Activated CD8-positive, alpha-beta memory T cell treated with anti-CD3 and anti-CD28 coated beads for 36 hours (primary cell): ENCODE measurements at regions not wholly inside any gene's neighbourhood (a gene's known extent, or its start where the extent isn't known, plus 50 kb on each side); places are given as distances from the start of the nearest gene placed in this dataset.

Source experiments
- CTCF ChIA-PET: fragments of 350-600 bp; sonication (Branson Sonifier 250); formaldehyde crosslinking; loops from one replicate; lab custom pipeline; 2021; ENCODE audit warnings: antibody characterized with exemption; lab: Charles Lee
- POLR2A ChIA-PET: fragments of 350-600 bp; sonication (Branson Sonifier 250); formaldehyde crosslinking; loops from one replicate; lab custom pipeline; 2021; ENCODE audit warnings: antibody characterized with exemption; lab: Charles Lee

DNA sequence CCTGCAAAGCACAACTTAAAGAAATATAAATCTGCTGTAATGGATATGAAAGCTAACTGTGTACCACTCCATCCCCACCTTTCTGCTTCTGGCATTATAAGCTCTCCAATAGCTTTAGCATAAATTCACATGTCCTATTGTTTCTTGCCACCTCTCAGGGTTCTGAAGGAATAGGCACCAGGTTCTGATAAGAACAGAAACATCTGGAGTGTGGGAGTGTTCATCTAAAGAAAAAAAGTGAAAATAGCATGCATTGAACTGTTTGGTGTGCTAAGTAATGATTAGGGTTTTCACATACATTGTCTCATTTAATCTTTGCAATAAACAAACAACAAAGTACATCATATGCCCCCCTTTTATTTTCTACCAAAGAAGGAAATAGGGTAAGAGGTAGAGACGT lies 72.3 kb downstream of the FAM76B start:
- ChIA-PET CTCF (no interaction called here), POLR2A (no interaction called here)

DNA sequence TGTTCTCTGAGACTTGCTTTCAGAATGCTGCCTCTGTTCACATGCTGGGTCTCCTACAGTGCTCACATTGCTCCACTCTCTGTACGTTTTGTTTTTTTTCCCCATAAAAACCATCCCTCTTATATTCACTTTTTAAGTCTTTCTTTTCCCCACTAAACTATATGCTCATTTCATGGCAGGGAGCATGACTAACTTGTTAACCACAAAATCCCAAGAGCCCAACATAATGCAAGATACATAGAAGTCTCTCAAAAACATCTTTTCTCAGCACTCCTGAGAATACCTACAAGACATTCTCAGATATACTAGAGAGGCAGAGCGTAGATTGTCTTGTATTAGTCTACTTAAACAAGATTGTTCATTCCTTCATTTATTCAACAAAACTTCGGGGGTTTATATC lies 73.3 kb downstream of the FAM76B start:
- POLR2A ChIA-PET = no interaction called here
- CTCF ChIA-PET = interaction anchor here (1.0 kb wide), 1 partner anchor 11 kb away, joined by 3 read pairs; no protein-coding TSS in a partner anchor

DNA sequence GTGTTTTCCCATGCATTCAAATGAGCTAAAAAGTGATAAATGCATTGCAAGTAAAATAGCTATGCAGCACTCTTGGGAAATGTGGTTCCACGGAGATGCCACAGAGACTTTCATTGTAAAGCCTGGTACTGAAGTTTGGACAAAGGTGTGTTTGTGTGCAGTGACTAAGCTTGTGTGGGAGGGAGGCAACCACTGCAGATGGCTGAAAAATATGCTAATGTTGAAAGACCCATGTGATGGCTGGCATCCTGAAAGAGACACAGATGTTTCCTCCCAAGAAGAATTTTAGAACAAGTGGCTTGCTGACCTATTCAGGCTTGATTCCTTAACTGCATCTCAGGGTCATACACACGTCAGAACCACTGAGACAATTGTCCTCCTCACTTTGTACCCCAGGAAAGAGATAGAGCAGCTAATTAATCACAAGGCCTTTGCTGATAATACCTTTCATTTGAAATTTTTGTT lies 73.8 kb downstream of the FAM76B start:
- CTCF ChIA-PET = interaction anchor here (1.0 kb wide), 1 partner anchor 11 kb away, joined by 3 read pairs; no protein-coding TSS in a partner anchor
- POLR2A ChIA-PET = interaction anchor here (0.5 kb wide), 1 partner anchor 26 kb away, joined by 5 read pairs; no protein-coding TSS in a partner anchor

DNA sequence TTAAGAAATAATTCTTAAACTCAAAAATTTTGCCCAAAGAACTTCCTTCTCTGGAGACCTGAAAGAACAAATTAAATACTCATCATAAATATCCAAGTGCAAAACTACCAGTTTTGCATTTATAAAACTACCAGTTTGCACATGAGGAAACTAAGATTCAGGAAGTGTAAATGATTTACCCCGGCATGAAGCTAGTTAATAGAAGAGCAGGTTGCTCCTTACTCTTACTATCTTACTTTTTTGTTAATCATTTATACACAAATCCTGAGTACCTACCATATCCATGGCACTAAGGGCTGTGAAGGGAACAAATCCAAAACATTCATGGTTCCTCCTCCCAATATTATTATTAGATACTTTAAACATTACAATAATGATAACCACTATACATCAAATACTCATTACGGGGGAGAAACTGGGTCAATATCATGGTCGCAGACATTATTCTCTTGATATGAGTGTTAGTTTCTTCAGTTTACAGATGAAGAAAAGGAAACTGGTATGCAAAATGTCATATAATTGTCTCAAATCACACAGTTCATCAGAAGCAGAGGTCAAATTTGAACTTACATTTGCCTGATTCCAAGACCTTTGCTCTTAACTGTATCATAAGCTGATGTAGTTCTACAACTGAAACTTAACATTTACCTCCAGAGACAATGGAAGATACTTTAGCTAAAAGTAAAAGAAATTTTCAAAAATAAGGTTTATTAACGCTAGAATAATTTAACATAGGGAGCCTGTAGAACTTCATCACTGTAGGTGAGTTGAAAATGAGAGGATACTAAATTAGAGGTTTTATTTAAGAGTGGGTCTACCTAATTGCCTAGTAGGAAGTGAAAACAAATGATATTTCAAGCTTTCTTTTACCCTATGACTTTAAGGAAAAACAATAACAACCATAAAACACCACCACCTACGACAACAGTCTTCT lies 74.5 kb downstream of the FAM76B start:
- ChIA-PET POLR2A (interaction anchor here (0.5 kb wide), 1 partner anchor 27 kb away, joined by 5 read pairs; no protein-coding TSS in a partner anchor), CTCF (interaction anchor here (1.0 kb wide), 1 partner anchor 10 kb away, joined by 3 read pairs; no protein-coding TSS in a partner anchor)

DNA sequence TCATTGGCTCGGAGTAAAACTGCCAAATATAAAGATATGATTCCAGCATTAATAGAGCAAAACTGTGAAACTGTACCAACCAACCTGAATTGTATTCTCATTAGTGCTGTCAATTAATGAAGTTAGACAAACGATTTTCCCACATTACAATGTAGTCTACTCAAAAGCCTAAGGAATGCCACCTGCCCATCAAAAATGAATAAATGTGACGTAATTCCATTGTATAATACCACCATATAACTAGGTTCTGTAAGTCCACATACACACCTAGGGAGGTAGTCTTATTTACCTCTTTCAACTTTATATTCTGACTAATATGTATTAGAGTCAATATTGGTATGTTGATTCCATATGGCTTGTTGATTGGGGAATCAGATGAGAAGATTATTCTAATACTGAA lies 76.2 kb downstream of the FAM76B start:
- CTCF ChIA-PET = no interaction called here
- POLR2A ChIA-PET = no interaction called here

DNA sequence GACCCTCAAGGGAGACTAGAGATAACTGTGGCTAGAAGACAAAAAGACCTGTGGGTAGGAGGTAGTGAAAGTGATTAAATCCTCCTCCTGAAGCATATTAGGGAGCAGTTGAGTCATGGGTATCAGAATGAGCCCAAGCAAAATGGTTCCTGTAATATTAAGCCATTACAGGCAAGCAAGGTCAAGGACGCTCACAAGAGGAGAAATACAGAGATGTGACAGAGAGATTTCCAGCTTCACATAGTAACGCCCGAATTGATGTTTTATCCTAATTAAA lies 77.7 kb downstream of the FAM76B start:
- POLR2A ChIA-PET = no interaction called here
- CTCF ChIA-PET = no interaction called here

DNA sequence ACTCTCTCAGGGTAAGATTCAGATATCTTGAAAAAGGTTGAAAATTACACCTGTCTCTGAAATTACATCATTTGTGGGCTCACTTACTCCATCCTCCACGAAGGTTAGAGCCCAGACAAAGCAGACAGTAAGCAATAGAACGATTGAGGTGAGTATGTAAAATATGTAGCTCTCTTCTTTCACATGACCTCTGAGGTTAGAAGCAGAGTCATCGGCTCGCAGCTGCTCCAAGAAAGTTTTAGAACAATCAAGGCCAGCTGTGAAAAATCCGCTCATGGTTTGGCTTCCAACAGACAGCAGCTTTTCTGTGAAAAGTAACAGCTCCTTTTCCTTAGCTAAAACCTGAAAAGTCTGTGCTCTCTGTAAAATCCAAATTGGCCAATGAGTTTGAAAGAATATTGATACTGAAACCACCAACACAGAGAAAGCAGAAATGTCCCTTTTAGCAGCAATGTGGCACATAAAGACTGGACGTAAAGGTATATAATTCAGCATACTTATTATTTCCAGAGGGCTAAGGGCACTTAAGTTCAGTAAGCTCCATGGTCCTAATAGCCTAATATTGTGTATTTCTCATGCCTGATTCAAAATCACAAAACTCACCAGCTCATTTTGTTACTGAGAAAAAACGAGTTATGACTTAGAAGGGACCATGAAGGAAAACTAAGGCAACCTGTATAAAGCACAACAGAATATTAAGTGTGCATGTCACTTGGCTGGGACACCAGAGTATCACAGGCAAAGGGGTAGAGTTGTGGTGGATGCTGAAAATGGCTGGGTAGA lies 78.2 kb downstream of the FAM76B start:
- CTCF ChIA-PET = interaction anchor here (0.9 to 1.2 kb wide), 2 partner anchors 140 to 559 kb away, joined by 3 to 5 read pairs; no protein-coding TSS in a partner anchor
- POLR2A ChIA-PET = no interaction called here

DNA sequence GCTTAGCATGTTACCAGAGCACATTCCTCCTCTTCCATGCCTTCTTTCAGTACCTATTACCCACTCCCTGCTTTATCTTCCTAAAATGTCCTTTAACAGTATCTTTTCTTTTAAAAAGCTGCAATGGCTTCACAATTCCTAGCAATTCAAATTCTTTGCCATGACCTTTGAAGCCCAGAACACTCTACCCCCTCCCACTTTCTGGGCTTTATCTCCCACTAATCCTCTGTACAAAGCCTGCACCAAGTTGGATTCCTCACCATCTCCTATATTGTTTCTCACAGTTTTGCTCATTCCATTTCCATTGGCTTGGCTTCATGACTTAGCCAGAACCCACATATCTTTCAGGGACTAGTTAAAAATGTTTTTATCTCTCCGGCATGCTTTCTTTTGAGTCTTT lies 80.9 kb downstream of the FAM76B start:
- POLR2A ChIA-PET = no interaction called here
- CTCF ChIA-PET = interaction anchor here (1.9 kb wide), 1 partner anchor 556 kb away, joined by 13 read pairs; no protein-coding TSS in a partner anchor

DNA sequence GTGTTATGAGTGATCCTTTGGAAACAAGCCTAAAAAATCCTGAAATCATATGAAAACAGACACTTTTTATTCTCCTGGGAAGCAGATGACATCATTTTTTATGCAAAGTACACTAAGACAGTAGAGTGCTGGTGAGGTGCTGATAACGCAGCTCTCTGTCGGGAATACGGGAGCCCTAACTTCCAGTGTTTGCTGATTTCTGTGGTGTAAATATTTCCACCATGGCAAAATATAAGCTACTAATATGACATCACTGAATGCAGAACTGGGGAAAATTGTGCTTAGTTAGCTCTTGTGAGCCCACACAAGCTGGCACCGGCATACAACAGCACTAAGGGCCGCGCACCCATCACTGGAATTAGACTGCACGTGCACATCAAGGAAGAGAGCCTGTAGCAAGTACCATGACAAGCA lies 82.6 kb downstream of the FAM76B start:
- POLR2A ChIA-PET = no interaction called here

DNA sequence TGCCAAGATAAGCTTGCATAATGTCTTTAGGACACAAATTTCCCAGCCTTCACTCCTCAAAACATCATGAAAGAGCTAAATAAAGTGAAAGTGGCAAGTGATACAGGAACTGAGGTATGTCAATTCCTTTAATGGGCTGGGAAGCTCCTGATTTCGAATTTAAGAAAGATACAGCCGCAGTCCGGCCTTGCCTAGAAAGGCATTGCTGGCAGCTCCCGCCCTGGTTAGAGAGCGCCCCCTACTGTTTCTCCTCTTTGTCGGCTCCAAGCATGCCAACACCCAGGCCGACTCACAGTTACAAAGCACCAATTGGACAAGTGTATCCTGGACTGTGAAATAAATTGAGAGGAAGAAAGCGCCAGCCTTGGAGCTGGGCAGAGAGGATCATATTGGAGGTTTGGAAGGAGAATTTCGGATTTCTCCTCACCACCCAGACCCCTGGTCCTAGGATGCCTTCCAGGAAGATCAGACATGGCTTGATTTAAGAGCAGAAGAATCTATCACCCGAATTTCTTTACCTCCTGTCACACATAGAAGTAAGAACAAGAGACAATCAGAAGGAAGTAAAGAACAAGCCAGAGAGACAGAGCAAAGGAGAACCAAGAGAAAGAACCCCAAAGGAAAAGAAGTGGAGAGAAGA lies 84.0 kb downstream of the FAM76B start:
- CTCF ChIA-PET = interaction anchor here (0.6 to 4.8 kb wide), 29 partner anchors 10 to 638 kb away, joined by 3 to 56 read pairs (median 3); partner anchors contain the start of gene SESN3
- POLR2A ChIA-PET = interaction anchor here (0.5 to 0.8 kb wide), 2 partner anchors 149 to 468 kb away, joined by 3 to 7 read pairs; no protein-coding TSS in a partner anchor

More for the DNA sequence above, 82.6 kb downstream of the FAM76B start:
- CTCF ChIA-PET = interaction anchor here (2.4 kb wide), 1 partner anchor 549 kb away, joined by 11 read pairs; no protein-coding TSS in a partner anchor

DNA sequence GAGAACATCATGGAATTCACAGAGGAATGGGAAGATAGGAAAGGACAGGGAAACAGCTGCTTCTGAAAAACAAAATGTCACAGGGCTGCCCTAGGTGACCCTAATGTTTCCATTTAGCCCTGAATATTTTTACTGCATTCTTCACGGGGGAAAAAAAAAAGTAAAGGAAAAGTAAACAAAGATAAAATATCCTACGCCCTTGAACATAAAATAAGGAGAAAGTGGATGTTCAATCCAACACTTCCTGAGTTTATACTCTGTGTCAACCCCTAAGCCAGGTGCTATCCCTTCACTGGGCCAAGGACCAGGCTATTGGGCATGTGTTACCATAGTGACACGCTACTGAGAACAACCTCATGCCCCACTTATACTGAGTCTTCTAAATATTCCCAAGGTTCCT lies 84.7 kb downstream of the FAM76B start:
- ChIA-PET POLR2A (interaction anchor here (0.5 to 0.8 kb wide), 2 partner anchors 148 to 468 kb away, joined by 3 to 7 read pairs; no protein-coding TSS in a partner anchor), CTCF (interaction anchor here (0.6 to 4.8 kb wide), 29 partner anchors 9 to 638 kb away, joined by 3 to 56 read pairs (median 3); partner anchors contain the start of gene SESN3)

DNA sequence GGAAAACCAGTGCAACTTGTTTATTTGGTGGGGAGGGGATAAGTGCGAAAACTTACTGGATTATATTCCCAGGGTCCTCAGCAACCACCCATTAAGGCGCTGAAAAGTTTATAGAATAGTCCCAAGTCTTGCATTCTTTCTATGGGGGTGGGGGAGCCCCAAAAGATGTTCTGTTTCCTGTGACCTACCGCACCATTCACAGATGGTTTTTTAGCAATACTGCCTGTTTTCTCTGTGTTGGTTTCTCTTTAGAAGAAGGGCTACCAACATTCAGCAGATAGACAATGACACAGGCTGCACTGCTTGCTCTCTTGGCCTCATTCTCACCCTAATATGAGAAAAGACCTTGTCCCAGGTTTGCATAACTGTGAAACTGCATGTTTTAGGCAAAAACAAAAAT lies 86.5 kb downstream of the FAM76B start:
- ChIA-PET POLR2A (no interaction called here), CTCF (interaction anchor here (0.8 to 4.8 kb wide), 2 partner anchors 8 to 551 kb away, joined by 3 to 56 read pairs; no protein-coding TSS in a partner anchor)

DNA sequence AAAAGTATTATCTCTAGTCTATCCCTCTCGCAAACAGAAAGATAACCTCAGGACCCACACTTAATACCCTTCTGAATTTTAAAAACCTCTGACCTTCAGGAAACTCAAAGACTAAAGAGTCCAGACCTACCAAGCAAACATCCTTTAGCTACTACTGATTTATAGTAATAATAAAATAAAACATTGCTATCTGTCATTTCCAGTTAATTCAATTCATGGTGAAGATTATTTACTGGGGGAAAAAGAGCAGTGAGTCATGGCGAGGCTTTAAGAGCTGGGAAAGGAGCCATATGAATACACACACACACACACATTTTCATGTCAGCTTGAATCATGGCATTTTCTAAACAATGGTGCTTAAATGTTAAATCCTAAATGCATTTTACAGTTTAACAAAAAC lies 87.1 kb downstream of the FAM76B start:
- ChIA-PET CTCF (interaction anchor here (0.7 to 4.8 kb wide), 4 partner anchors 114 to 550 kb away, joined by 3 to 56 read pairs (median 4); no protein-coding TSS in a partner anchor), POLR2A (no interaction called here)

DNA sequence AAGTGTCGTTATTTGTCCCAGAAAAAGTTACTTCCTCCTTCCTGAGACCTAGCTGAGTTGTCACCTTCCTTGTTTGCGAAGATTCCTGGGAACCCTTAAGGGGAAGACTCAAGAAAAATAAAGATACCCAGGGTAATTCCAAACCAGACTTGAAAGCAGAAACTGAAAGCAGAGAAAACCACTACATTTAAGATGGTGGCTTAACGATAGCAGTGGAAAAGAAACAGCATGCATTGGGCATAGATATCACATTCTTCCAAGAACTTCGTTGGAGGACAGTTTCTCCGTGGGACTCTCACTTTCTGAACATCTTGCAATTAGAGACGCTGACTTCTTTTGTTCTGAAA lies 89.1 kb downstream of the FAM76B start:
- POLR2A ChIA-PET = interaction anchor here (1.1 to 1.7 kb wide), 2 partner anchors 9 to 144 kb away, joined by 3 to 6 read pairs; no protein-coding TSS in a partner anchor
- CTCF ChIA-PET = interaction anchor here (1.1 kb wide), 1 partner anchor 144 kb away, joined by 3 read pairs; no protein-coding TSS in a partner anchor

DNA sequence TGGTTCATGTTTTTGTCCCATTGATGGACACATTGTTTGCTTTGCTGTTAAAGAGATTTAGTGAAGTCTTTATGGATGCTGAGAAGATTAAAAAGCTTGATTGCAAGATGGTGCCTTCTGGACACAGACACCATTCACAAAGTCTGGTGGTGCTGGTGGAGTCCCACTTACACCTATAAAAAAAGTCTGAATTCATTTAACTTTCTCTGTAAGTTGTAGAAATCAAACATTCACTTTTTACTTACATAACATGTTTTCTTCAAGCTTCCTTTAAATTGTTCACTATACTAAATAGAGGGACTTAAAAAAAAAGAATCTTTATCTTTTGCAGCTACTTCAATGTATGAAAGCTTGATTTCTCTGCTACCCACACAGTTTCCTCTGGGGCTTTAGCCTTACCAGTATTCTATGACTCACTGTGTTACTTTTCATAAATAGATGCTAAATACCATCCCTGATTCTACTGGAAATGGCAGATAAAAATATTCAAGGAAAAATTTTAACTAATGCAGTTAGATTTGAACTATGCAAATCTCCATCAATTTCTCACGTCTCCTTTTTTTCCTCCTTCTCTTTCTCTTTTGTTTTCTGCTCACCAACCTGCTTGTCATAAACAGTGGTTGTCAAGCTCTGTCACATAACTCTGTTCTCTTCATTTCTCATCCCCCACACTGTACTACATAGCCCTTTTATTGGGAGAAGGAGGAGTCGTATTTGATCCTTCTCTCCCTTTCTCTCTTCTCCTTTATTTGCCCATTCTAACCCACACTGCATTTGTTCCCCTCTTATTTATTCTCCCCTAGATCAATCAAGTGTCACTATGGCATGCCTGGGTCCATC lies 89.7 kb downstream of the FAM76B start:
- ChIA-PET CTCF (interaction anchor here (0.9 to 1.7 kb wide), 3 partner anchors 143 to 548 kb away, joined by 3 to 6 read pairs (median 4); no protein-coding TSS in a partner anchor), POLR2A (interaction anchor here (1.1 to 1.7 kb wide), 2 partner anchors 8 to 143 kb away, joined by 3 to 6 read pairs; no protein-coding TSS in a partner anchor)

DNA sequence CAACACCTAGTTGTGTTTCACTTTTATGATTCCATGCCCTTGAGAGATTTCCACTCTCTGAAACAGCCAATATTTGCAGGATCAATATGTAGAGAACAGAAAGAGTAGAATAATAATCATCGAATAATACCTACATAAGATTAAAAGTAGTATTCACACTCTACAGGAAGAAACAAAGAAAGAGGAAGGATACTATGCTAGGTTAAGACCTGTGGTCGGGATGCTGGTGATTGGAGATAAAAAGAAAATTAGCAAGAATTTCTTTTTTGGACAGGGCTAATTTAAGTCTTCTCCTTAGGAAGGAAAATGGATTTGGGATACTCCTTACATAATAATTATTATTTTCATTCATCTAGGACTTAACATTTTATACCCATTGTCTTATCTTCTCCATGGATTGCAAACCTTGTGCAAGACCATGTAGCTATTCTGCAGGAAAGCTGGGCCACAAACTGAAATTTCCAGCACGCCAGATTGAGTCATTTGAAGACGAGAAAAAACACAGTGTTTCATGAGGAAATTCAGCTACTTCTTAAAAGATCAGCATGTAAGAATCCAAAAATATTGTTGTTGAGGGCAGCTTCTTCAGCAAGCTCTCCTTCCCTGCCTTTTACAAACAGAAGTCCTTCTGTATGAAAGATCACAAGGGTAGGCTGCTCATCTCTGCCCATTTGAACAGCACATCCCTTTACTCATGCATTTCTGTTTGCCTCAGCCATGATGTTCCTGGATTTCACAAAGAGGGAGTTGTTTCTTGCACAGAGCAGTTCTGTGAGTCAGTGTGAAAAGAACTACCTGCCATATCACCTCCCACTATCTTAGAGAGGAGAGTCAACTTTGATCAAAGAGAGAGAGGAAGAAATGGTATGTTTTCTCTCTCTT lies 90.7 kb downstream of the FAM76B start:
- ChIA-PET POLR2A (interaction anchor here (1.1 to 1.7 kb wide), 2 partner anchors 7 to 143 kb away, joined by 3 to 6 read pairs; no protein-coding TSS in a partner anchor), CTCF (interaction anchor here (0.9 to 1.7 kb wide), 3 partner anchors 143 to 547 kb away, joined by 3 to 6 read pairs (median 4); no protein-coding TSS in a partner anchor)
